ENCODE measurements at regions not wholly inside any gene's neighbourhood (a gene's known extent, or its start where the extent isn't known, plus 50 kb on each side); places are given as distances from the start of the nearest gene placed in this dataset.

GRCh38 chr22:48942698-48943566, 884.7 kb downstream of the BRD1 start:
- TF ChIP-seq CTCF (IDR thresholded peaks at IDR 0.05): no peak
- TF ChIP-seq ZFX (IDR thresholded peaks at IDR 0.05; ENCODE audit: borderline replicate concordance): no peak
